Calu3 (cell line): ENCODE measurements at regions not wholly inside any gene's neighbourhood (a gene's known extent, or its start where the extent isn't known, plus 50 kb on each side); places are given as distances from the start of the nearest gene placed in this dataset.

Experiments used
- BruUV-seq: library from RNA; stranded (reverse); fragments of 400-500 nt; replicated peaks from 2 replicates; lab custom pipeline; 2021; lab: Mats Ljungman, UMichigan
- CTCF ChIA-PET: fragments of 300-600 bp; sonication (Branson Sonifier 250); formaldehyde crosslinking; loops from one replicate; lab custom pipeline; 2022; ENCODE audit warnings: antibody characterized with exemption; lab: Charles Lee
- DNase-seq: peaks from one replicate; pipeline ENCODE4 v3.0.0; 2022
- H3K27ac Mint-ChIP-seq: one replicate; pipeline ENCODE4 v1.8.0; 2022; ENCODE audit warnings: mixed read lengths; ENCODE audit not compliant: unreplicated experiment
- H3K27me3 Mint-ChIP-seq: one replicate; pipeline ENCODE4 v1.8.0; 2022; ENCODE audit warnings: mixed read lengths; ENCODE audit not compliant: unreplicated experiment
- H3K36me3 Mint-ChIP-seq: one replicate; pipeline ENCODE4 v1.8.0; 2022; ENCODE audit warnings: mild to moderate bottlenecking, moderate library complexity, mixed read lengths; ENCODE audit not compliant: insufficient read depth, unreplicated experiment
- H3K4me1 Mint-ChIP-seq: one replicate; pipeline ENCODE4 v1.8.0; 2022; ENCODE audit warnings: mild to moderate bottlenecking, low read depth, mixed read lengths; ENCODE audit not compliant: unreplicated experiment
- H3K4me3 Mint-ChIP-seq: one replicate; pipeline ENCODE4 v1.8.0; 2022; ENCODE audit warnings: mild to moderate bottlenecking, low read depth, moderate library complexity, mixed read lengths; ENCODE audit not compliant: unreplicated experiment
- H3K9me3 Mint-ChIP-seq: one replicate; pipeline ENCODE4 v1.8.0; 2022; ENCODE audit warnings: low read depth, mixed read lengths; ENCODE audit not compliant: unreplicated experiment
- CTCF ChIP-seq: fragments of 200-600 bp; IDR thresholded peaks from one replicate; pipeline ENCODE4 v1.8.0; 2022; ENCODE audit warnings: antibody characterized with exemption; ENCODE audit not compliant: unreplicated experiment
- intact Hi-C: fragments of 100-400 bp; cut with micrococcal nuclease; formaldehyde crosslinking; loops from one replicate; pipeline ENCODE4 v1.10.0; 2022; ENCODE audit not compliant: unreplicated experiment

GRCh38 chr17:53426505-53426904 lies 396.2 kb upstream of the KIF2B start:
- CTCF ChIA-PET = no interaction called here
- Mint-ChIP-seq H3K4me1 (no peaks in the 10 kb centered on the region), H3K9me3 (peaks cover 3% of the 10 kb centered on the region), H3K27me3 (no peaks in the 10 kb centered on the region), H3K27ac (no peak overlapping the region), H3K36me3 (no peaks in the 10 kb centered on the region), H3K4me3 (no peak overlapping the region)
- intact Hi-C loops = no loop called here
- no TSS peak for BruUV-seq
- no peak for DNase-seq
- no peak for TF ChIP-seq CTCF

- TF ChIP-seq CTCF = no peak
- Mint-ChIP-seq H3K27ac (no peak overlapping the region), H3K4me1 (no peaks in the 10 kb centered on the region), H3K4me3 (no peak overlapping the region), H3K9me3 (no peaks in the 10 kb centered on the region), H3K36me3 (no peaks in the 10 kb centered on the region), H3K27me3 (no peaks in the 10 kb centered on the region)
- no TSS peak for BruUV-seq
- CTCF ChIA-PET = no interaction called here
- DNase-seq = no peak
- intact Hi-C loops = no loop called here
Measured at GRCh38 chr17:53420035-53420641, 402.6 kb upstream of the KIF2B start.

- DNase-seq = no peak
- no TSS peak for BruUV-seq
- no peak for TF ChIP-seq CTCF
- Mint-ChIP-seq H3K9me3 (peaks cover 3% of the 10 kb centered on the region), H3K36me3 (no peaks in the 10 kb centered on the region), H3K27ac (no peak overlapping the region), H3K4me1 (no peaks in the 10 kb centered on the region), H3K27me3 (no peaks in the 10 kb centered on the region), H3K4me3 (no peak overlapping the region)
- intact Hi-C loops = no loop called here
- CTCF ChIA-PET = no interaction called here
Measured at GRCh38 chr17:53409588-53409987, 413.1 kb upstream of the KIF2B start.

- H3K4me1 Mint-ChIP-seq = no peaks in the 10 kb centered on the region
- TF ChIP-seq CTCF = no peak
- no peaks in the 10 kb centered on the region for H3K27me3 Mint-ChIP-seq
- intact Hi-C loops = no loop called here
- DNase-seq = no peak
- CTCF ChIA-PET = no interaction called here
- H3K4me3 Mint-ChIP-seq = no peak overlapping the region
- no peaks in the 10 kb centered on the region for H3K36me3 Mint-ChIP-seq
- no TSS peak for BruUV-seq
- H3K27ac Mint-ChIP-seq = no peak overlapping the region
- H3K9me3 Mint-ChIP-seq = peaks cover 3% of the 10 kb centered on the region
Measured at GRCh38 chr17:53406907-53407306, 415.8 kb upstream of the KIF2B start.
